Transverse colon (tissue), 4 donors: ENCODE measurements at regions not wholly inside any gene's neighbourhood (a gene's known extent, or its start where the extent isn't known, plus 50 kb on each side); places are given as distances from the start of the nearest gene placed in this dataset.

Experiments used
- DNase-seq: peaks from one replicate; pipeline ENCODE4 v3.0.0-alpha.2; 2019
- H3K27ac ChIP-seq, 4 donors: fragments of 200-600 bp; sonication (generic); 2 replicates each; pipeline ENCODE4 v1.5.1; 2016 to 2018; ENCODE audit warnings: inconsistent platforms in 4 of 4
- H3K27me3 ChIP-seq: fragments of 200-600 bp; sonication (generic); 2 replicates; pipeline ENCODE4 v1.5.1; 2017; ENCODE audit warnings: inconsistent platforms
- H3K36me3 ChIP-seq, 4 donors: fragments of 200-600 bp; sonication (generic); 2 replicates each; pipeline ENCODE4 v1.5.1; 2017 to 2019; ENCODE audit warnings: inconsistent platforms in 4 of 4
- H3K4me1 ChIP-seq, 4 donors: fragments of 200-600 bp; sonication (generic); 2 replicates each; pipeline ENCODE4 v1.5.1; 2017 to 2020; ENCODE audit warnings: inconsistent platforms in 4 of 4
- H3K4me3 ChIP-seq, 4 donors: fragments of 200-600 bp; sonication (generic); 1 replicate in 1 of 4; 2 replicates in 3 of 4; pipeline versions ENCODE4 v1.5.1 to v1.6.1; 2017 to 2019; ENCODE audit warnings: inconsistent platforms in 4 of 4
- H3K9me3 ChIP-seq, 2 donors: fragments of 200-600 bp; sonication (generic); 2 replicates each; pipeline ENCODE4 v1.5.1; 2017 to 2019; ENCODE audit warnings: inconsistent platforms in 2 of 2
- CTCF ChIP-seq, 5 experiments: fragments of 200-600 bp in 3 of 5; fragments of 450-650 bp in 2 of 5; sonication (generic) in 3 of 5; IDR thresholded peaks; 1 replicate in 2 of 5; 2 replicates in 3 of 5; pipeline ENCODE4 v1.5.1; 2016 to 2017; ENCODE audit warnings: antibody characterized with exemption in 5 of 5, inconsistent platforms in 3 of 5, mild to moderate bottlenecking in 2 of 5, moderate library complexity in 1 of 5
- EP300 ChIP-seq: sonication (generic); formaldehyde crosslinking; IDR thresholded peaks from one replicate; pipeline ENCODE4 v1.6.1; 2017; ENCODE audit warnings: antibody characterized with exemption, low read depth
- POLR2A ChIP-seq: fragments of 450-650 bp; IDR thresholded peaks from one replicate; pipeline ENCODE4 v1.6.1; 2016; ENCODE audit warnings: antibody characterized with exemption, mild to moderate bottlenecking, moderate library complexity
- POLR2AphosphoS5 ChIP-seq, 3 donors: sonication (generic); formaldehyde crosslinking; IDR thresholded peaks; one replicate each; pipeline ENCODE4 v1.6.1; 2016; ENCODE audit warnings: antibody characterized with exemption in 3 of 3
- WGBS, 2 donors: methylation state at CpG; one replicate each; pipeline ENCODE4 v1.1.5; 2018; ENCODE audit warnings: low coverage in 1 of 2; 5-methylcytosine and 5-hydroxymethylcytosine counted together
- in situ Hi-C, 4 donors: fragments of 200-750 bp; cut with MboI; loops; one replicate each; pipeline versions ENCODE4 v1.15.0 to v1.15.1; 2017; ENCODE audit warnings: low sequenced_read_pairs in 3 of 4, low pct_ligation_motif_present in 1 of 4, low pct_unique_long_range_greater_than_20kb in 1 of 4
- intact Hi-C: fragments of 100-400 bp; cut with DNase I; formaldehyde crosslinking; loops from one replicate; pipeline ENCODE4 v1.15.1; 2023; ENCODE audit warnings: low total_unique reads

GRCh38 chr11:79667380-79667779, 226.6 kb upstream of the TENM4 start:
- no peak for TF ChIP-seq POLR2A
- TF ChIP-seq POLR2AphosphoS5 (IDR thresholded peaks at IDR 0.05): no peak
- TF ChIP-seq EP300: no peak
- no peak for TF ChIP-seq CTCF (IDR thresholded peaks at IDR 0.05)
- no peak for DNase-seq
- Histone ChIP-seq H3K36me3 (no peaks in the 10 kb centered on the region), H3K27ac (no peak overlapping the region), H3K9me3 (no peaks in the 10 kb centered on the region), H3K27me3 (no peaks in the 10 kb centered on the region), H3K4me1 (no peaks in the 10 kb centered on the region), H3K4me3 (no peak overlapping the region)
- 84% methylated on average over 4 of the region's 4 CpGs; no CpG with 5 or more reads in 1 of the 2 donors for WGBS, 2 donors
- intact Hi-C loops: no loop called here
- in situ Hi-C loops: no loop called here

GRCh38 chr11:79663017-79663416, 222.2 kb upstream of the TENM4 start:
- no peaks in the 10 kb centered on the region for H3K4me1 ChIP-seq
- no peak overlapping the region for H3K27ac ChIP-seq
- in situ Hi-C loops: no loop called here
- no peak for DNase-seq
- TF ChIP-seq POLR2A: no peak
- no peak for TF ChIP-seq EP300
- TF ChIP-seq POLR2AphosphoS5 (IDR thresholded peaks at IDR 0.05): no peak
- no peak for TF ChIP-seq CTCF (IDR thresholded peaks at IDR 0.05)
- H3K4me3 ChIP-seq: no peak overlapping the region
- H3K36me3 ChIP-seq: no peaks in the 10 kb centered on the region
- no peaks in the 10 kb centered on the region for H3K27me3 ChIP-seq
- 57 to 72% methylated on average over 1 to 2 of the region's 2 CpGs for WGBS, 2 donors
- H3K9me3 ChIP-seq: no peaks in the 10 kb centered on the region
- intact Hi-C loops: no loop called here

GRCh38 chr11:79661373-79661772, 220.5 kb upstream of the TENM4 start:
- in situ Hi-C loops: no loop called here
- DNase-seq: no peak
- WGBS, 2 donors: 85 to 88% methylated on average over 1 to 2 of the region's 2 CpGs

GRCh38 chr11:79648766-79649520, 208.1 kb upstream of the TENM4 start:
- 60 to 73% methylated on average over 3 to 5 of the region's 5 CpGs for WGBS, 2 donors
- Histone ChIP-seq H3K4me3 (no peak overlapping the region), H3K9me3 (no peaks in the 10 kb centered on the region), H3K27me3 (no peaks in the 10 kb centered on the region), H3K27ac (no peak overlapping the region), H3K4me1 (no peaks in the 10 kb centered on the region), H3K36me3 (no peaks in the 10 kb centered on the region)
- intact Hi-C loops: no loop called here
- in situ Hi-C loops: no loop called here
- no peak for DNase-seq
- TF ChIP-seq EP300 (no peak), CTCF (IDR thresholded peaks at IDR 0.05) (no peak), POLR2AphosphoS5 (IDR thresholded peaks at IDR 0.05) (no peak), POLR2A (no peak)

More at GRCh38 chr11:79661373-79661772, 220.5 kb upstream of the TENM4 start:
- no peak for TF ChIP-seq CTCF (IDR thresholded peaks at IDR 0.05)
- H3K4me1 ChIP-seq: no peaks in the 10 kb centered on the region
- no peak overlapping the region for H3K27ac ChIP-seq
- H3K4me3 ChIP-seq: no peak overlapping the region
- no peaks in the 10 kb centered on the region for H3K27me3 ChIP-seq
- no peaks in the 10 kb centered on the region for H3K9me3 ChIP-seq
- no peaks in the 10 kb centered on the region for H3K36me3 ChIP-seq
- intact Hi-C loops: no loop called here
